HCT116 (cell line): ENCODE measurements at regions not wholly inside any gene's neighbourhood (a gene's known extent, or its start where the extent isn't known, plus 50 kb on each side); places are given as distances from the start of the nearest gene placed in this dataset.

Source experiments
- CTCF ChIP-seq, 3 experiments: fragments of 200-600 bp in 1 of 3; sonication (generic) in 1 of 3; IDR thresholded peaks in 2 of 3; conservative IDR thresholded peaks in 1 of 3; 2 replicates each; pipeline ENCODE4 v1.5.1; 2012 to 2017; ENCODE audit warnings: low read depth in 2 of 3, low read length in 2 of 3, antibody characterized with exemption in 1 of 3, borderline replicate concordance in 1 of 3, control low read depth in 1 of 3, mild to moderate bottlenecking in 1 of 3, mixed read lengths in 1 of 3, mixed run types in 1 of 3, moderate library complexity in 1 of 3; ENCODE audit not compliant: insufficient read depth in 1 of 3
- ELF1 ChIP-seq: IDR thresholded peaks from 2 replicates; pipeline ENCODE4 v1.6.1; 2012; ENCODE audit warnings: low read depth, borderline replicate concordance
- EZH2phosphoT487 ChIP-seq: fragments of 200-600 bp; IDR thresholded peaks from 2 replicates; pipeline ENCODE4 v1.6.1; 2018; ENCODE audit warnings: antibody characterized with exemption, borderline replicate concordance
- POLR2A ChIP-seq: IDR thresholded peaks from 2 replicates; pipeline ENCODE4 v1.7.0; 2011; ENCODE audit warnings: borderline replicate concordance; ENCODE audit not compliant: insufficient read depth, insufficient read length; ENCODE audit errors: extremely low read depth
- RAD21 ChIP-seq: IDR thresholded peaks from 2 replicates; pipeline ENCODE4 v1.6.1; 2012; ENCODE audit warnings: low read depth, mild to moderate bottlenecking

- TF ChIP-seq CTCF (IDR thresholded peaks at IDR 0.05 in 2 of 3, conservative IDR thresholded peaks at IDR 0.05 in 1 of 3; ENCODE audit: borderline replicate concordance in 1 of 3, insufficient read depth in 1 of 3, low read depth in 2 of 3, low read length in 2 of 3) (no peak), ELF1 (no peak), POLR2A (no peak), RAD21 (no peak), EZH2phosphoT487 (no peak)
Measured at GRCh38 chr21:14753466-14754258, 207.5 kb upstream of the SAMSN1 start.
